Right renal pelvis (tissue), 4 donors: ENCODE measurements at regions not wholly inside any gene's neighbourhood (a gene's known extent, or its start where the extent isn't known, plus 50 kb on each side); places are given as distances from the start of the nearest gene placed in this dataset.
"Not testable (repeated sequence)": the region's sequence is repeated elsewhere in the genome, so short reads cannot be mapped to it uniquely, and the experiment has no call there.

Experiments
- DNase-seq, 4 donors: peaks; one replicate each; pipeline ENCODE4 v3.0.0-alpha.2; 2013; ENCODE audit warnings: low read depth in 4 of 4, low spot score in 3 of 4, missing footprints in 1 of 4

- DNase-seq, result no peak
These were observed 837.3 kb downstream of the IPMK start for GRCh38 chr10:57430376-57430775.

GRCh38 chr10:57420881-57421280 lies 846.8 kb downstream of the IPMK start:
- no peak for DNase-seq

DNA sequence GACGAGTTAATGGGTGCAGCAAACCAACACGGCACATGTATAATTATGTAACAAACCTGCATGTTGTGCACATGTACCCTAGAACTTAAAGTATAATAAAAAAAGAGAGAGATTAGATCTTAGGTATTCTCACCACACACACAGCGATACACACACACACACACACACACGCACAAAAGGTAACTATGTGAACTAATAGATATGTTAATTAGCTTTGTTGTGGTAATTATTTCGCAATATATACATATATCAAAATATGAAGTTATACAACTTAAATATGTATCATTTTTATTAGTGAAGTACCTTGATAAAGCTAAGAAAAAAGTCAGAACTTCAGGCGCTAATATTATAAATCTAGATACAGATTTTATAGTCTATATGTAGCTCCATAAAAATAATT lies 849.2 kb downstream of the IPMK start:
- DNase-seq, result no peak

GRCh38 chr10:57395923-57396322 lies 871.8 kb downstream of the IPMK start:
- DNase-seq, result no peak

DNA sequence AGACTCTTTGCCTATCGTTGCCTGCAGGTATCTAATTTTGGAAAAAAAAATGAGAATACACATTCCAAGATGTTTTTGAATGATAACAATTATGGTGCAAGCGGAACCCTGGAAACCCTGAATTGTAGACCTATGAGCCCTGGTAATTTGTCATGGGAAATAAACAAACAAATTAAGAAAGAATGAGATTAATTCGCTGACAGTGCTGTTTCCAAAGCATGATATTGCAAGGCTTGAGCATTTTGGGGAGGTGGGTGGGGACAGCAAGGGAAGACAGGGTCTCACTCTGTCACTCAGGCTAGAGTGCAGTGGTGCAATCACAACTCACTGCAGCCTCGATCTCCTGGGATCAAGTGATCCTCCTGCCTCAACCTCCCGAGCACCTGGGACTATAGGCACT lies 900.3 kb downstream of the IPMK start:
- no peak for DNase-seq

DNA sequence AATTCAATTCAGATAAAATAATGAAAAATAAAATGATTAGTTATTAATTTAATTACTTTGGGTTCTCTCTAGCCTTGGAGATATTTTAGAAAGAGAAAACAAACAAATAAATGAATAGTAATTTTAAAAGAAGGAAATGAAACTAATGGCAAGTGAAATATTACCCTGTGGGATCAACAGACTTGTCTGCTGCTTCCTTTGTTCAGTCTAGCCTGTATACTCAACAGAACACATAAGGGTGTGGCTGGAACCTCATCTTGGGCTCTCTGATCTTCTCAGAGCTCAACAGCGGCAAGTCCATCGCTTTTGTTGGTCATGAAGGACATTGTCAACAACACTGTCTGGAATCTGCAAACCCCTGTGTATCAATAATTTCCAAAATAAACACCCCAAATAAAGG lies 904.9 kb downstream of the IPMK start:
- DNase-seq, result no peak

DNA sequence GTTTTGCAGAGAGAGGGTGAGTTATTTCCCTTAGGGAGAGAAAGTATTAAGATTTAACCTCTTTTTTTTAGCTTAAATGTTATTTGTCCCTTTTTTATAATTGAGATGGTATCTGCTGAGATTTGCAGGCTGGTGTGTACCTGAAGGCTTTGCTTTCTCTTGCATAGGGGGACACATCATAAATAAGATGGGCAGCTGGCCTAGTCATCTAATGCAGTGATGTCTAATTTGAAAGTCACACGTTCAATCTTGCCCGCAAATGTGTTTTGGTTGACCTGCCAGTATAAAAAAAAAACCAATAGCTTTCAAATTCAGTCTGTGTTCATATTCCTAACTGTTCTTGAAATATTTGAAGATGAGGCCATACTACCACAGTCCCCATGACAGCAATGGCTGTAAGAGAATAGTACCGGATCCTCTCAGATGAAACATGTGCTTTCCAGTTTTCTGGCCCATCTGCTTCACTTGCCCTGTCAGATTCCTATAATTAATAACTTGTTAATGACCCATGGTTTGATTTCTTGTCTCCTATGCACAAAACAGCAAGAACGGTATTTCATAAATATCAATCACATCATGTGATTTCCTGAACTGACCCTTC lies 914.2 kb downstream of the IPMK start:
- DNase-seq, result no peak

- DNase-seq, result no peak
These were observed 916.6 kb downstream of the IPMK start for GRCh38 chr10:57351076-57351475.

GRCh38 chr10:57341294-57341693 lies 926.4 kb downstream of the IPMK start:
- no peak for DNase-seq

DNA sequence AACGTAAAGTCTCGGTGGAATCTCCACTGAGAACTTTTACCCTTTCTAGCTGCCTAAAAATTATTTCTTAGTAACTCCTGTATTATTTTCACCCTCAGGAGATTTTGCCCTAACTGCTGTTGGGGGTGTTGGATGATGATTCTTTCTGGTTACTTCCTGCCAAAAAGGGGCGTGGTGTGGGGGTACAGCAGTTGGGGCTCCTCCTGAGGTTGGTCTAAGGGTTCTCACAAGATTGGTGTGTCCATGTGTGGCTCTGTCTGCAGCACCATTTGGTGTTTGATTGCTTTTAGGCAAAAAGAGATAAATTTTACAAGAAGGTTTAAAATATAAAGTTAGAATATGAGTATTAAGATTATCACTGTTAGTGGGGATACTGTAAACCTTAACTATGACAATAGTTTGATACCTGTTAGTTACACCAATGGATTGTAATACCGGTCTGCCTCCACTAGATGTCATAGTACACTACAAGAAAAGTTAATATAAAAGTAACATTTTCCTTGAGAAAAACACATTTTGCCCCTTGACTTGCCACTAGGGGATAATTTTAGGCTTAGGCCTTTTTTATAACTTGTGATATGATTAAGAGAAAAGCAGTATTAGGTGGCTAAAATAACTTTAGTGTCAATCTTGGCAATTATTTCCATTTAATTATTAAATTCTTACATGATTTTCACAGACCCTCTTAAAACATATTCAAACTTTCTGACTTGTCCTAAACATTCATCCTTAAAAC lies 928.7 kb downstream of the IPMK start:
- DNase-seq, result peak in 1 of 4 donors; percentile 22

DNA sequence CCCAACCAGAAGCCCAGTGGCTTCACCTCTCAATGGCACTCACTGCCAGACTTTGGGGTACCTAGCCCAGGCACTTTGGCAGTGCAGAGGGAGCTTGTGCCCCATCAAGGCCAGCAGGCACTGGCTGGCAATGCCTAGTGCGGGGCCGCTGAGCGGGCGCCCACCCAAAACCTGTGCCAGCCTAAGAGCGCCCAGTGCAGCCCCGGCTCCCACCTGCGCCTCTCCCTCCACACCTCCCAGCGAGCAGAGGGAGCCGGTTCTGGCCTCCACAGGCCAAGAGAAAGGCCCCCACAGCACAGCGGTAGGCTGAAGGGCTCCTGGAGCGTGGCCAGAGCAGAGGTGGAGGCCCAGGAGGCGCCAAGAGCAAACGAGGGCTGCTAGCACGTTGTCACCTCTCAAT lies 930.8 kb downstream of the IPMK start:
- DNase-seq, result no peak

GRCh38 chr10:57336341-57336740 lies 931.4 kb downstream of the IPMK start:
- DNase-seq, result no peak

DNA sequence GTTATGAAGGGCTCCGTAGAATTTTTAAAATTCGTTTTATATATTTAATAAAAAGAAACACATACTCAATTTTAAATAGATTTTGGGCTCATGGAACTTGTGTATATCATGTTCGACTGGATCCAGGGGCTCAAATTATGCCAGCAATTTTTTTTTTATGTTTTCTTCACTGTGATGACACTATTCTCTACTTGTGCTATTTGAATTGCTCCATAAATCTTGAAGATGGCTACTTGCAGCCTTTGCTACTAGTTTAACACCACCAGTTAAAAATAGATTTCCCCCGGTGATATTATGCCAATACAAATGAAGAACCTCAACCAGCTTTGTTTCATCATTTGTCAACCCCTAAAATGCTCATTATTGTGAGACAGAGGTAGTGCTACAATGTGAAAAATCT lies 933.2 kb downstream of the IPMK start:
- no peak for DNase-seq

GRCh38 chr10:57333880-57334279 lies 933.8 kb downstream of the IPMK start:
- no peak for DNase-seq

GRCh38 chr10:57321400-57321854 lies 946.3 kb downstream of the IPMK start:
- not testable (repeated sequence) for DNase-seq

DNA sequence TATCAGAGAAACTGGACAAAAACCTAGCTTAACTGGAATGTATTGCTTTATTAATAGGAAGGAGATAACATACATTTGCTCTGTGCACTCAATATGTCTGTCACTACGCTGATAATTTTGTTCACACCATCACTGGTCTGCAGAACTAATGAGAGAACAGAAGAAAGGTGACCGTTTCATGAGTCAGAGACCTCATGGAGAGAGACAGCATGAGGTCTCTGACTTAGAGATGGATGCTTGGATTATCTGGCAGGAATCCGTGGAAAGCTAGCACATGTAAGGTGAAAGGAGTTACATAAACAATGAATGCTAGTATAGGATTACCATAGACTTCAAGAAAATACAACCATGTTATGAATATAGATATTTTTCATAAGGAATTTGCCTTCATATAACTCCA lies 947.3 kb downstream of the IPMK start:
- DNase-seq, result no peak

GRCh38 chr10:57314046-57314445 lies 953.0 kb upstream of the ZWINT start:
- DNase-seq, result no peak

DNA sequence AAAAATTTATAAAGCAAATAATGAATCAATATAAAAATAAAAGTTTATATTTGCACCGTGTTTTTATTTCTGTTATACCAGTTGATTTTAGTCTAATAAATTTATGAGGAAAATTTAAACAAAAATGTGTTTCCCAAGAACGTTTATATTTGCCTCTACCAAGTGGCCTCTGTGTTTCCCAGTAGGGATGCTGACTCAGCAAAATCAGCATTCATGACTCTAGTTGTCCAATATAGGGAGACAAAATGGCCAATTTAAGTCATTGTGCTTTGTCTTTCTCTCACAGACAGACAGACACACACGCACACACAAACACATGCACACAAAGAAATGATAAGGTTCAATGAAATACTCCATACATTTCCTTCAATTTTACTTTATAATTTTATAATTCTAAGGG lies 942.5 kb upstream of the ZWINT start:
- no peak for DNase-seq

- DNase-seq, result no peak
These were observed 939.7 kb upstream of the ZWINT start for GRCh38 chr10:57300718-57301117.

GRCh38 chr10:57294698-57295097 lies 933.6 kb upstream of the ZWINT start:
- DNase-seq, result no peak

DNA sequence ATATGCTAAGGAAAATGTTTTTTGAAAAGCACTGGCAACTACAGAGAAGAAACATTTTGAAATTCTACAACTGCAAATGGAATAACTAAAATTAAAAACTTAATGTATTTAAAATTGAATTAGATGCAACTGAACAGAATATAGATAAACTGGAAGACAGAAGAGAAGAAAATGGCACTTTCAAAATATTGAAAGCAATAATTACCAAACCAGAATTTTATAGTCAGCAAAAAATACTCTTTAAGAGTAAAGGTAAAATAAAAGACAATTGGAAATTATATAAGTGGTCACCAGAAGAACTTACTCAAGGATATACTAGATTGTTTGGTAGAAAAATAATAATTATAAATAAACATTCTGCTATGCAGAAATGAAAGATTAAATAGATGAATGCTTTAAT lies 927.7 kb upstream of the ZWINT start:
- DNase-seq, result no peak

- no peak for DNase-seq
These were observed 901.8 kb upstream of the ZWINT start for GRCh38 chr10:57262892-57263291.

GRCh38 chr10:57260175-57260574 lies 899.1 kb upstream of the ZWINT start:
- no peak for DNase-seq
